GM21717 (cell line): ENCODE measurements at regions not wholly inside any gene's neighbourhood (a gene's known extent, or its start where the extent isn't known, plus 50 kb on each side); places are given as distances from the start of the nearest gene placed in this dataset.
"Not testable (repeated sequence)": the region's sequence is repeated elsewhere in the genome, so short reads cannot be mapped to it uniquely, and the experiment has no call there.

Source experiments
- ATAC-seq: cut with Tn5 transposase; IDR thresholded peaks from one replicate; pipeline ENCODE4 v1.9.1; 2021; ENCODE audit warnings: mild to moderate bottlenecking, moderate library complexity; ENCODE audit not compliant: unreplicated experiment

DNA sequence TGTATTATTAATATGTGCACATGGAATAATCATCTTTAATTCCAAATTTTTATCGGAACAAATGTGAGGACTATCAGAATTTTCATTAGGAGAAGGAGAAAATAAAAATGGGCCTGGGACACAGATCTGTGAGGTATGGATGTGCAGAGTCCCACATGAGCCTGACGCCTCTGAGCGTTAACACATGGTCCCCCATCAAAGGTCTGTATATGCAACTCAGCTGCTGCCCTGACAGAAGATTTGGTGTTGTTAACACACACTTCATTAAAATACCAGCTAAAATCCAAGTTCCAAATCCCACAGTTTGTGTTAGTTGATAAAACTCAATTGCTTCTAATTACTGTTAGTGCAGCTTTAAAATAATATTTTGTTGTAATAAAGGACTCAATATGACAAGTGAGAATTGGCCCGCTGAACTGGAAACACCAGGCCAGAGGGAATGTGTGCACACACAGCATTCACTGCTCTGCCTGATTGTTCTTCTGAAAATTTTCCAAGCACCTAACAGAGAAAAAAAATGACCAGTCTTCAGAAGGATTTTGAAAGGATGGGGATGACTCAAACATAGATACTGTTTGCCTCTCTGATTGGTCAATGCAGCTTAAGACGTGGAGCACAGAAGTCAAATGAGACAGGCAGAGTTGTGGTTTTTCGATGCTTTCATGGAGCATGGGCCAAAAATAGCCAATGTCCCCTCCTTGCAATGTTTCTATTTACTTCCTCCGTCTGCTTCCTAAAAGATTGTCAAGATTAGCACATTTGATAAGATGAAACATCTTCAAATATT lies 266.6 kb downstream of the NKX6-1 start:
- no peak for ATAC-seq

GRCh38 chr4:84231539-84232055 lies 267.5 kb downstream of the NKX6-1 start:
- ATAC-seq: no peak

DNA sequence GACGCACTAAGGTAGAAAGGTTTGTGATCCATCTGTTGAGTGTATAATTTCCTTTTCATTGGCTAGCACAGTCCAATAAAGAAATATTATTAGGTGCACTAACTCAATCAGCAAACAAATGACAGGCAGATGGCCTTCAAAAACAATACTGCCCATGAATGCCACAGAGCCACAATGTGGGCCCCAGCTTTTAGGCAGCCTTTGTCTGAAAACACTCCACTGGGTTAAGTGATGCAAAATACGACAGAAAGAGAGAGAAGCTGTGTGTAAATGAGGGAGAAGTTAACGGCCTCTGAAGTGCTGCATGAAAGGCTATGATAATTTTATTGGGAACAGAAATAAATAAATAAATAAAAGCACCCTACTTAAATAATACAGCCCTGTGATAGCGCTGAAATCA lies 274.6 kb downstream of the NKX6-1 start:
- ATAC-seq: no peak

DNA sequence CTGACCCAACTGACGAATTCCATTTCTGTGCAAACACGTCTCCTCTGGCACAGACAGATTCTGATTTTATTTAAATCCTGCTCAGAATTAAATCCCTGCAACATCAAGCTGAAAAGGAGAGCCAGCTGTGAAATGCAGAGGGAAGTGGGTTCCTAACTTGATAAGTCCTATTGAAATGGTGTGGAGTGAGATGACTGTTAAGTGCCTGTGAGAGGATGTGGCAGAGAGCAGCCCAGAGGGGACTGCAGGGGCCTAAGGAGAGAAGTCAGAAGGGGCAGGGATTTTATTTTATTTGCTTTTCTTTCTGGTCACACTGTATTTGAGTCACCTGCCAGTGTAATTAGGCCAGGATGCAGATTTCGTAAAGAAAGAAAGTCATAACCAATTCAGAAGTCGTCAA lies 277.4 kb downstream of the NKX6-1 start:
- no peak for ATAC-seq

GRCh38 chr4:84220990-84221389 lies 278.1 kb downstream of the NKX6-1 start:
- ATAC-seq: no peak

GRCh38 chr4:84219656-84220055 lies 279.4 kb downstream of the NKX6-1 start:
- no peak for ATAC-seq

GRCh38 chr4:84218031-84218430 lies 281.1 kb downstream of the NKX6-1 start:
- ATAC-seq: no peak

GRCh38 chr4:84215217-84215616 lies 283.9 kb downstream of the NKX6-1 start:
- ATAC-seq: no peak

DNA sequence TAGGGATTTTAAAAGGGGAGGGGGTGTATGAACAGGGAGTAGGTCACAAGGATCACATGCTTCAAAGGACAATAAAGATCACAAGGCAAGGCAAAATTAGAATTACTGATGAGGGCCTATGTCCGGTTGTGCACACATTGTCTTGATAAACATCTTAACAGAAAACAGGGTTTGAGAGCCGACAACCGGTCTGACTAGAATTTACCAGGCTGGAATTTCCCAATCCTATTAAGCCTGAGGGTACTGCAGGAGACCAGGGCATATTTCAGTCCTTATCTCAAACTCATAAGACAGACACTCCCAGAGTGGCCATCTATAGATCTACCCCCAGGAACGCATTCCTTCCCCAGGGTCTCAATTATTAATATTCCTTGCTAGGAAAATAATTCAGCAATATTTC lies 292.9 kb downstream of the NKX6-1 start:
- not testable (repeated sequence) for ATAC-seq

- ATAC-seq: no peak
These were observed 309.9 kb downstream of the NKX6-1 start for GRCh38 chr4:84189144-84189543.

- no peak for ATAC-seq
These were observed 319.7 kb downstream of the NKX6-1 start for GRCh38 chr4:84179409-84179808.

DNA sequence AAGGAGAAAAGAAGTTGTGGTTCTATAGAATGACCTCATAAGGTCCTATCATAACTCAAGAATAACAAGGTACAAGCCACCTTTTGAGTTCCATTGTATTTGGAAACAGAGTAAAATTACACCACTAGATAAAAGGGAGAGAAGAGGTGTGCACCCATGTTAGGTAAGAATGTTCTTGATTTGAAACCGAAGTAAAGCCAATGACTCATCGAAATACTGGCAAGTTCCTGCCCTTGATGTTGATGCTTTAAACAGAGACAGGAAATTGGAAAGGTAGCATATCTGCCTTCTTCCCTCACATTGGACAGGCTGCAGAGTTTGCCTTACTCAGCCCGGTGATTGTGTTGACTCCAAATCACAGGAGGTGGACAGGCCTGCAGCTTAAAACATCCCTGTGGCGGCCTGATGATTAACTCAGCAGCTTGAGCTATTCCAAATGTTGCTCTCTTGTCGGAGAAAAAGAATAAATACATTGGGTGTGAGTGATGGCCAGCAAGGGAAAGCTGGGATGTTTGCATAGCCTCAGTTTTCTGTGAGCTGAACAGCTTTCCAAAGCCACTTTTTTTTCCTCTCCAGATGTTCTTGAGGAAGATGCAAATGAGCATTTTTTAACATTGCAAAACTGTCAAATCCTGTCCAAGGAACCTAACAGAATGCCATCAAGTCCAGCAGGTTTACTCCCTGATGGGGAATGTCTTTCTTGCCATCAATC lies 321.1 kb downstream of the NKX6-1 start:
- no peak for ATAC-seq

- ATAC-seq: no peak
These were observed 323.1 kb downstream of the NKX6-1 start for GRCh38 chr4:84176016-84176415.

DNA sequence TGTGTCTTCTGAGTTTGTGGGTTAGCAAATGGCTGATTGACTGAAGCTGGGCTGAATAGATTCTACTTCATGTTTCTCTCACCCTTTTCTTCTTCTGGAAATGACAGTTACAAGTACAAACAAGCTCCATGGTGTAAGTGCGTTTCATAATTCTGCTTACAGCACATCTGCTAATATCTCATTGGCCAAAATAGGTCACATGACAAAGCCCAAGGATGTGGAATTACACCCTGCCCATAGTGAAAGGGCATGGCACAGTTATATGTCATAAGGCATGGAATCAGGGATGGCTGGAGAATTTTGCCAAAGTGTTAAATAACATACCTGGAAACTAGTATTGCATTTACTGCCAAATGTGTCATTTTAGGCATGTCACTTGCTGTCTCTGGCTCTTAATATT lies 327.2 kb downstream of the NKX6-1 start:
- ATAC-seq: no peak

- no peak for ATAC-seq
These were observed 331.5 kb downstream of the NKX6-1 start for GRCh38 chr4:84167564-84167963.

- ATAC-seq: no peak
These were observed 332.0 kb downstream of the NKX6-1 start for GRCh38 chr4:84167093-84167492.

- ATAC-seq: no peak
These were observed 332.6 kb downstream of the NKX6-1 start for GRCh38 chr4:84166486-84166885.

- no peak for ATAC-seq
These were observed 334.9 kb downstream of the NKX6-1 start for GRCh38 chr4:84164201-84164600.

GRCh38 chr4:84159762-84160161 lies 339.3 kb downstream of the NKX6-1 start:
- no peak for ATAC-seq

DNA sequence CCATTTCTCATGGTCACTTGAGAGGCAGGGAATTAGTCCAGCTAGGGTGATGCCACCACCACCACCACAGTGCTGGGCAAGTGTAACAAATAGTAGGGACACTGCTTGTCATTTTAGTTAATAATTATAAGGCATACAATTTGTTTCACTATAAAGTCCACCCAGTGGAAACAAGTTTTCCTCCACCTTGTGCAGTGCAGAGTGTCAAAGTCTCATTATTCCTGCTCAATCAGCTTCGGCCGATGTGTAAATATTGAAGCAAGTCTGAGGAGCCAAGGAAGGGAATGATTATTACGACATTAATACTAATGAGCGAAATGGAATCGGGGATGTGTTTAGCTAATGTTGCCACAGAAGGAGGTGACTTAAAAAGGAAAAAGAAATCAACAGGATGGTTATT lies 340.4 kb downstream of the NKX6-1 start:
- no peak for ATAC-seq

DNA sequence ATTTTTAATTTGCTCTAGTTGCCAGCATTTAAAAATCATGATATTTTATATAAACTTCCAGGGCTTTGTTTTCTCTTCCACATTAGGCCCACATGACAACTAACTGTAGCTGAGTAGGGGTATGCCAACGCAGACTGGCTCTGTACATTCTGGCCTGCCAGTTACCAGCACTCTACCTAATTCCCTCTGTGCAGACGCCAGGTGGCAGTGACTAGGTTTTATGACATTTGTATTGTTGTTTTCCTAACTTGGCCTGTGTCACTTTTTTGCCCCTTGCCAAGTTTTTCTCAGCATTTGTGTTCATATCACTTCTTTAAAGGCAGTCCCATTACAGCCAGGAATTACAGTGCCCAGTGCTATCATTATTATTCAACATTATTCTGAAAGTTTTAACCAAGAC lies 347.5 kb downstream of the NKX6-1 start:
- no peak for ATAC-seq

DNA sequence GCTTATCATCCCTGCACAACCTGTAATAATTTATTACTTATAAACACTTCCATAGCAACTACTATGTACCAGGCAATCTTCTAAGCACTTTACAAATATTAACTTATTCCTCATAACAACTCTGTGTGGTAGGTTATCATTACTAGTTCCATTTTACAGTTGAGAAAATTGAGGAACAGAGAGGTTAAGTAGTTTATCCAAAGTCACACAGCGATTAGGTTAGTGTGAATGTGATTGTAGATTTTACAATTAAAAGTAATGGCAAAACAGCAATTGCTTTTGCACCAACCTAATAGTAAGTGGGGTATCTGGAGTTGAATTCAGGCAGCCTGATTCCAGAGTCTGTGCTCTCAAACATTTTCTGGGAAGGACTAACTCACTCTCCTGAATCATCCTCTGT lies 348.9 kb downstream of the NKX6-1 start:
- no peak for ATAC-seq
